ENCODE measurements at regions not wholly inside any gene's neighbourhood (a gene's known extent, or its start where the extent isn't known, plus 50 kb on each side); places are given as distances from the start of the nearest gene placed in this dataset.

DNA sequence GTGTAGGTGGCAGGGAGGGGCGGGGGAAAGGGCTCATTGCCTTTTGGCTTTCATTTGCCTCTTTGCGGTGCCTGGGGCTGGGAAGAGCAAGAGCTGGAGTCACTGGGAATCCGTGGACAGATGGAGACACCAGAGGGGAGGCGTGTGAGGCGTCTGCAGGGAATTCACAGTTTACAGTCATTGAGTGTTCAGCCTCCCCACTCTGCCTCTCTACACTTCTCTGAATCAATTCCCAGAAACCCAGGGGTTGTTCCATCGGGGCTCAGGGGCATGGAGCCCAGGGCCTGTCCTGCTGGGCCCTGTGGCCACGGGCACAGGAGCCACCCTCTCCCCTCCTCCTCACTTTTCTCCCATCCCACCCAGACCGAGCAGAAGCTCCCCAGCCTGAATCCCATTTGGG, 160.5 kb upstream of the NAV2 start:
- Mint-ChIP-seq H3K36me3 (peaks cover 2% of the 10 kb centered on the region), H3K9me3 (peaks cover 0 to 1% (median 0%) of the 10 kb centered on the region in 3 donors), H3K4me1 (peaks cover 0 to 5% (median 0%) of the 10 kb centered on the region in 3 donors), H3K27ac (no peak overlapping the region), H3K4me3 (no peak overlapping the region), H3K27me3 (no peaks in the 10 kb centered on the region)

DNA sequence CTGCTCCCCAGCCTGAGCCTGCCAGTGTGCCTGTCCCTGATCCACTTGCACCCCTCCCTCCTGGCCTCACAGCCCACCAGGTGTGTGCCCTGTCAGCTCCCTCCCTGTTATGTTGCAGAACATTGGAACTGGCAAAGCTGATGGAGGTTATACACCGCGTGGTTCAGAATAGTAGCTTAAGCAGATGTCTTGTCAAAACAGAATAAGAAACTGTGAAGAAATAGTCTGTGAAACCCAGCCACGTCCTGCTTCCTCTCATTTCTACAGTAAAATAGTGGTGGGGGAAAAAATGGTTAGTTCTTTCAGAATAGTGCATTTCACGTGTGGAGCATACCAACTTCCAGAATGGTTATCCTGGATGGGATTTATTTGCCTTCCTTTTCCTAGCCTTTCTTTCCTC, 161.2 kb upstream of the NAV2 start:
- H3K4me3 Mint-ChIP-seq, result no peak overlapping the region
- peaks cover 2% of the 10 kb centered on the region for H3K36me3 Mint-ChIP-seq
- peaks cover 0 to 5% (median 0%) of the 10 kb centered on the region in 3 donors for H3K4me1 Mint-ChIP-seq
- H3K27ac Mint-ChIP-seq, result no peak overlapping the region
- peaks cover 3% of the 10 kb centered on the region for H3K27me3 Mint-ChIP-seq
- H3K9me3 Mint-ChIP-seq, result peaks cover 0 to 1% (median 0%) of the 10 kb centered on the region in 3 donors

DNA sequence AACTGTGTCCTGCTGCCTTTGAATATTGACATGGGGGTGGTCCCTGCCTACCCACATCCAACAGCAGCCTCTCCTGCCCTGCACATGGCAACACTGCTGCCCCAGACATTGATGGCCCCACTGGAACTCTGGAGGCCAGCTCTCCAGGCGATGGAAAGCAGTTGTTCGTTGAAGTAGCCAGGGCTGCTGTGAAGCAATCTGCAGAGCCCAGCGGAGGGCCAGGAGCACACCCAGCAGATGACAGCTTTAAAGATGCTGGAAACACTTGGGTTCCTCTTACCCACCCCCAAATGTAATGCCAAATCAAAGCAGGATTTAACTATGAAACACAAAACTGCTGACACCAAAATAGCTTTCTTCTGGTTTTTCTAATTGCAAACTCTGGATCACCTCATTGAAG, 165.6 kb upstream of the NAV2 start:
- Mint-ChIP-seq H3K36me3 (peaks cover 2% of the 10 kb centered on the region), H3K9me3 (peaks cover 0 to 1% (median 0%) of the 10 kb centered on the region in 3 donors), H3K27me3 (peaks cover 3% of the 10 kb centered on the region), H3K4me1 (peaks cover 0 to 6% (median 5%) of the 10 kb centered on the region in 3 donors), H3K4me3 (no peak overlapping the region), H3K27ac (no peak overlapping the region)

DNA sequence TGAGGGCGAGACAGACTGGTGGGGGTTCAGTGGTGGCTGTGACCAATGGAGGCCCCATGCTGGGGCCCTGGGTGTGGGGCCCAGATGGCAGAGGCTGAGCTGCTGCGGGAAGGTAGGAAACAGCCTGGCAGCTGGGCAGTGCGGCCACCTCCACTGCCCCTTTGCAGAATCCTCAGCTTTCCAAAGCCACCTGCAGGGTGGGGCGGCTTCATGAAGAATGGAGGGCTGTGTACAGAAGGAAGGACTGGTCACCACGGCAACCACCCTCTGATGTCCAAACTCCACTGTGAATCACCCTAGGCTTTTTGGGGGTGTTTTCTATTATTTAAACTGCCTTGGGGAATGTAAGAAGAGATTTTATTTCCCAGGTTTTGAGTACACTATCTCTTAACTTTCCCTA, 166.3 kb upstream of the NAV2 start:
- H3K36me3 Mint-ChIP-seq, result no peaks in the 10 kb centered on the region
- no peak overlapping the region for H3K4me3 Mint-ChIP-seq
- H3K9me3 Mint-ChIP-seq, result peaks cover 0 to 1% (median 0%) of the 10 kb centered on the region in 3 donors
- peaks cover 0 to 5% (median 2%) of the 10 kb centered on the region in 3 donors for H3K4me1 Mint-ChIP-seq
- H3K27ac Mint-ChIP-seq, result no peak overlapping the region
- peaks cover 3% of the 10 kb centered on the region for H3K27me3 Mint-ChIP-seq

DNA sequence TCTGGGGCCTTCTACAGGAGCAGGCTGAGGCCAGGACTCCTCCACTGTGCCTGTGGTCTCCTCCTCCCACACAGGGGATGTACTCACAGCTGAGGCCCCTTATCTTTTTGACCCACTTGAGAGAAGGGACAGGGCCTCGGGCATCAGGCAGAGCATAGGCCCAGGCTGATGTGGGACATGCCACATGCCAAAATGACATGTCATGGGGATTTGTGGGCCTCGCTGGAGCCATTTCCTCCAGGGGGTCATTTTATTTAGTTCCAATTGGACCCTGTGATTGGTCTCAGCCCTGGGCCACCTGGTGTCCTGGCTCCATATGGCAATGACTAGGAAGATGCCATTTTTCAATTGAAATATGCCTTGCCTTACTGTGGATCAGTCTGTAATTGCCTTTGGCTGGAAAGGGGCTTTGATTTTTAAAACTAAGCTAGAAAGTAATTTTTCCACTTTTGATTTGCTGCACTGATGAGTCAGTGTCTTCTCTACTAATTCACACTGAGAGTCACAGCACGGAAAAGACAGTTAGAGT, 171.1 kb upstream of the NAV2 start:
- no peak overlapping the region for H3K27ac Mint-ChIP-seq
- H3K27me3 Mint-ChIP-seq, result peaks cover 7% of the 10 kb centered on the region
- H3K9me3 Mint-ChIP-seq, result peaks cover 0 to 2% (median 0%) of the 10 kb centered on the region in 3 donors
- H3K4me1 Mint-ChIP-seq, result peaks cover 0 to 5% (median 2%) of the 10 kb centered on the region in 3 donors
- H3K36me3 Mint-ChIP-seq, result no peaks in the 10 kb centered on the region
- H3K4me3 Mint-ChIP-seq, result no peak overlapping the region

DNA sequence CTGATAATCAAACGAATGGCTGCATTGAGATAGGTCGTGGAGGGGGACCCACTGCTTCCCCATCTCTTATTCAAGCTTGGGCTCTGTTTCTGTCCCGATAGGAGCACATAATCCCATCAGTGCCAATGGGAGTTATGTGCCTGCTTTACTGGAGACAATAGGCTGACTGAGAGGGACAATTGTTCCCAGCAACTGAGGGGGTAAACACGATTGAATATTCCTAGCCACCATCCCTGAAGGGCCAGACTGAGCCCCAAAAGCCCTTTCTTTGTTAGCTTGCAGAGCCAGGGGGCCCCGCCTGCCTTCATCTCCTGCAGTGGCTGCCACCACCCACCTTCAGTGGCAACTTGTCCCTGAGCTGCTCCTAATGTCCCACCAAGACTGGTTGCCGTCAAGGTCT, 172.8 kb upstream of the NAV2 start:
- H3K4me1 Mint-ChIP-seq, result peaks cover 0 to 5% (median 2%) of the 10 kb centered on the region in 3 donors
- no peak overlapping the region for H3K27ac Mint-ChIP-seq
- no peak overlapping the region for H3K4me3 Mint-ChIP-seq
- peaks cover 0 to 4% (median 0%) of the 10 kb centered on the region in 3 donors for H3K9me3 Mint-ChIP-seq
- no peaks in the 10 kb centered on the region for H3K36me3 Mint-ChIP-seq
- peaks cover 10% of the 10 kb centered on the region for H3K27me3 Mint-ChIP-seq

DNA sequence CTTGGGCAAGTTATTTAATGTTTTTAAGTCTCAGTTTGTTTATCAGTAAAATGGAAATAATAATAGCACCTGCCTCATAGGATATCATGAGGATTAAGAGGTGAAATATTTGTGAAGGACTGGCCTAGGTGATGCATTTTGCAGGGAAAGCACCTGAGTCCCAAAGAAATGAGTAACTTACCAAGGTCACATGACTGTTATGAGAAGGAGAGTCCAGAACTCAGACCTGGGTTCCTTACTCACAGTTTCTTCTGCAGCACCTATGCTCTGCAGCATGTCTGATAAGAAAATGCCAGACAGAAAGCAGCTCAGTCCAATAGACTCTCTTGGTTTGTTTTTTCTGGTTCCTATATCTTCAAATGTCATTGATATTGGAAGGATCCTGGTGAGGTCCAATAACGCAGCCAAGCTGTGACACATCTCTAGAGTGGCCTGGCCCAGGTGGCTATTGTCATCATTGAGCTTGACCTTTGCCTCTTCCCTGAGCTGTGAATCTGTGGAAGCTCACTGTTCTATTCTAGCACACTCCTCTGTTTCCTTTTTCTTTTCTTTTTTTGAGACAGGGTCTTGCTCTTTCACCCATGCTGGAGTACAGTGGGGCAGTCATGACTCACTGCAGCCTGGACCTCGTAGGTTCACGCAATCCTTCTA, 174.7 kb upstream of the NAV2 start:
- Mint-ChIP-seq H3K27ac (peak overlapping the region in 1 of 3 donors; percentile 59), H3K27me3 (peaks cover 13% of the 10 kb centered on the region), H3K4me1 (peaks cover 0 to 2% (median 0%) of the 10 kb centered on the region in 3 donors), H3K9me3 (peaks cover 0 to 6% (median 0%) of the 10 kb centered on the region in 3 donors), H3K36me3 (no peaks in the 10 kb centered on the region), H3K4me3 (no peak overlapping the region)

DNA sequence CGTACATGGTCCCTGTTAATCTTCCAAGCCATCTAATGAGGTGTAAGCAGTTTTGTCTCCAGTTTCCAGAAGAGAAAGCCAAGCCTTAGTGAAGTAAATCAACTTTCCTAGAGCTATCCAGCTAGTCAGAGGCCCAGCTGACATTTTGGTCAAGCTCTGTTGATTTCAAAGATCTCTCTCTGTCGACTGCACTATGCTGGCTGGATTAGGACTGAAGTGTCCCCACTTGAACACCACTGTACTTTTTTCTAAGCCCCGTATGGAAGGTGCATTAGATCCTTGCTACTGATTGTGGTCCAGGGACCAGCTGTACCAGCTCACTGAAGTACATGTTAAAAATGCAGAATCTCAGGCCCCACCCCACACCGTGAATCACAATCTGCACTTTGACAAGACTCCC, 176.5 kb upstream of the NAV2 start:
- peaks cover 0 to 2% (median 0%) of the 10 kb centered on the region in 3 donors for H3K4me1 Mint-ChIP-seq
- no peak overlapping the region for H3K4me3 Mint-ChIP-seq
- peaks cover 12% of the 10 kb centered on the region for H3K27me3 Mint-ChIP-seq
- peaks cover 0 to 5% (median 0%) of the 10 kb centered on the region in 3 donors for H3K9me3 Mint-ChIP-seq
- no peaks in the 10 kb centered on the region for H3K36me3 Mint-ChIP-seq
- H3K27ac Mint-ChIP-seq, result no peak overlapping the region

DNA sequence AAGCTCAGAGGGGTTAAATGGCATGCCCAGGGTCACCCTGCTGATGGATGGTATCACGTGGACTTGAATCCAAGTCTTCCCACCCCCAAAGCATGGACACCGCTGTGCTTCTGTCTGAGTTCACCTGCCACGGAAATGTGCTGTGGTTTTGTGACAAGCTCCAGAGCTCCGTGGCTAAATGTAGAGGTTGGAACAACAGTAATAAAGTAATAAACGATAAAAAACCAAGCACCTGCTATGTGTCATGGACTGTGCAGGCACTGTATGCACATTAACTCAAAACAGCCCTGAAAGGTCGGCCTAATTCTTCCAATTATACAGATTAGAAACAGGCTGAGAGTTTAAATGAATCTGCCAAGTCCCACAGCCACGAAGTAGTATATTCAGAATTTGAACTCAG, 182.1 kb upstream of the NAV2 start:
- H3K9me3 Mint-ChIP-seq, result peaks cover 0 to 4% (median 2%) of the 10 kb centered on the region in 3 donors
- no peak overlapping the region for H3K27ac Mint-ChIP-seq
- H3K36me3 Mint-ChIP-seq, result no peaks in the 10 kb centered on the region
- no peak overlapping the region for H3K4me3 Mint-ChIP-seq
- peaks cover 0 to 5% (median 2%) of the 10 kb centered on the region in 3 donors for H3K4me1 Mint-ChIP-seq
- H3K27me3 Mint-ChIP-seq, result peaks cover 9% of the 10 kb centered on the region

DNA sequence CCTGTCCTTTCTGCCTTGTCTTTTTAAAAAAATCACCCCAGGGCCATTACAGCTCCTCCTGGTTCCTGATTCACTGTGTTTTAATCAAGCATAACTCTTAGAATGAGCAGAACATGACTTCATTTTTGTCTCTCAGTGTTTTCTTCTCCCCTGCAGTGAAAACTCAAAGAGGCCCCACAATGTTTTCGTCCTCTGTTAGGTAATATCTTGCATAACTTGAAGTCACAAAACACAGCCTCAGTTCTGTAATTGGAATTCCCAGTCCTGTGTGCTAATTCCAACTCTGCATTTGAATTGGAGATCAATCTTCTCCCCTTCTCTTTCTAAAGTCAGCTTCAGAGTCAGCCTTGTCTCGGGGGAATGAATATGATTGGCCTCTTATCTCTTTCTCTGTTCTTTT, 186.5 kb upstream of the NAV2 start:
- no peak overlapping the region for H3K27ac Mint-ChIP-seq
- H3K4me3 Mint-ChIP-seq, result no peak overlapping the region
- H3K4me1 Mint-ChIP-seq, result peaks cover 0 to 9% (median 2%) of the 10 kb centered on the region in 3 donors
- H3K36me3 Mint-ChIP-seq, result no peaks in the 10 kb centered on the region
- H3K27me3 Mint-ChIP-seq, result peaks cover 6% of the 10 kb centered on the region
- peaks cover 0 to 2% (median 0%) of the 10 kb centered on the region in 3 donors for H3K9me3 Mint-ChIP-seq

DNA sequence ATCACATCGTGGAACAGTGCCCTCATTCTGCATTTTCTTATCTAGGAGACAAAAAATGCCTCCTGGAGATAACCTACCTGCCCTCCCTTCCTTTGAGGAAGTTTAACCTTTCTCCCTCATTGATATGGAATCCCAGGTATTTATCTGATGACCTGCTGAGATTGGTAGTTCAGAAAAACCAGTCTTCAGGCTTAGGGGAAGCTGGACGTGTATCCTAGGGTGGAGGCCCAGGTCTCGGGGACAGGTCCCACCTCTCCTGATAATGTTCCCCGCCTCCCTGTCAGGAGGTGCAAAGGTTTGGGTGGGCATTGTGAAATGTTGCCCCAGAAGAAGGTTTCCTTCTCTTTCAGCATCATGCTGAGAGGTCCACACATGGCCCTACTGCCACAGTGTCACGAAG, 186.9 kb upstream of the NAV2 start:
- peaks cover 0 to 9% (median 2%) of the 10 kb centered on the region in 3 donors for H3K4me1 Mint-ChIP-seq
- H3K27me3 Mint-ChIP-seq, result peaks cover 6% of the 10 kb centered on the region
- H3K27ac Mint-ChIP-seq, result no peak overlapping the region
- H3K4me3 Mint-ChIP-seq, result no peak overlapping the region
- no peaks in the 10 kb centered on the region for H3K36me3 Mint-ChIP-seq
- H3K9me3 Mint-ChIP-seq, result peaks cover 0 to 2% (median 0%) of the 10 kb centered on the region in 3 donors

DNA sequence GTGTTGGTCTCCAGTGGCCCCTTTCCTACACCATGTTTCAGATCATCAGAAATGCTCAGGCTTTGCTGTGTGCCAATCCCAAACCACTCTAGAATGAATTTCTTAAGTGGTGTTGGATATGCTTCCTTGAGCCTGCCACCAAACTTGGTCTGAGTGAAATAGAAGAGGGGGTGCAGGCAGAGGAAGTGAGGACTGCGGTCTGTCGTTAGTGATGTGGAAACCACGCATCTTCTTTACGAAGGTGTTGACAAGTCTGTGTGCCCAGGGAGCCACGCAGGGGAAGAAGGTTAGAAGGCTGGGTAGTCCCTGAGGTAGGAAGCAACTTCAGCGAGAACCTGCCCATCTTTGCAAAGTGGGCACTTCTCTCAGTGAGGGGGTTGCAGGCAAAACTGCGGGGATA, 187.4 kb upstream of the NAV2 start:
- Mint-ChIP-seq H3K4me1 (peaks cover 0 to 9% (median 2%) of the 10 kb centered on the region in 3 donors), H3K27ac (no peak overlapping the region), H3K27me3 (peaks cover 6% of the 10 kb centered on the region), H3K9me3 (peaks cover 0 to 2% (median 0%) of the 10 kb centered on the region in 3 donors), H3K4me3 (peak overlapping the region in 1 of 4 donors; percentile 56), H3K36me3 (no peaks in the 10 kb centered on the region)

DNA sequence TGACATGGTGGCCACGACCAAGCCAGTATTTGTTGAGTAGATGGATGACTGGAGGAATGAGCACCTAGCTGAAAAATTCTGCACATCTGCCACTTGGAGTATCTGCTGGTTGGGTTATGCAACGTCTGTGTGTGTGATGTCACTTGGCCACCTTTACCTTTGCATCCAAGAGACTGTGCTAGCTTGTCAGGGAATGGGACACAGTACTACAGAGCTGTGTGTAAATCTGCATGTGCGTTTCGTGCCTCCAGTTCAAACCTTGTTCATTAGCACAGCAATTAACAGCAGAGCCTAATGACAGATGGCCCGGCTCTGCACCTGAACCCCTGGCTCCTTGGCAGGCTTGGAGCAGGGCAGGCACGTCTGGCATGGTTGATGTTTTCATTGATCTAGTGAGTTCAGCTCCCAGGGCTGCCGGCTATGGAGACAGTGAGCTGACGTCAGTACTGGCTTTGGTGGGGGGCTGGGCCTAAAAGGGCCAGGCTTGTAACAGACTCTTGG, 188.4 kb upstream of the NAV2 start:
- peak overlapping the region in 1 of 3 donors; percentile 3 for H3K27ac Mint-ChIP-seq
- peaks cover 6% of the 10 kb centered on the region for H3K27me3 Mint-ChIP-seq
- peaks cover 0 to 2% (median 0%) of the 10 kb centered on the region in 3 donors for H3K9me3 Mint-ChIP-seq
- no peak overlapping the region for H3K4me3 Mint-ChIP-seq
- no peaks in the 10 kb centered on the region for H3K36me3 Mint-ChIP-seq
- peaks cover 0 to 9% (median 0%) of the 10 kb centered on the region in 3 donors for H3K4me1 Mint-ChIP-seq

DNA sequence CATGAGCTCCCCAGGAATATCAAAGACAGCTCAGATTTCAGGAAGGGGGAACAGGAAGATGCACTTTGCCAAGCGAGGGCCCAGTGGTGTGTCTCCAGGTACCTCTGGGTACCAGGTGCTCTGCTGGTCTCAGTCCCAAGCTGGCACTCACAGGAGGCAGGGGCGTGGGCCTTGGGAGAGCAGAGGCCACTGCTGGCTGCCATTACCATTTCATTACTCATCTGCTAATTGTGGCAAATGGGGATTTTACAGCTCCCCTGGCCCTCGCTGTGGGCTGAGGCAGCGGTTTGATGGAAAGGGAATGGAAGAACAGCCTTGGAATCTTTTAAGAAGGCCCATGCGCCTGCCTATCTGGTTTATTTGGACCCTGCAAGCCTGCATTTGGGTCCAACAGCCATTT, 192.0 kb upstream of the NAV2 start:
- Mint-ChIP-seq H3K36me3 (no peaks in the 10 kb centered on the region), H3K4me3 (no peak overlapping the region), H3K4me1 (peaks cover 0 to 9% (median 0%) of the 10 kb centered on the region in 3 donors), H3K9me3 (no peaks in the 10 kb centered on the region), H3K27ac (no peak overlapping the region), H3K27me3 (peaks cover 1% of the 10 kb centered on the region)

DNA sequence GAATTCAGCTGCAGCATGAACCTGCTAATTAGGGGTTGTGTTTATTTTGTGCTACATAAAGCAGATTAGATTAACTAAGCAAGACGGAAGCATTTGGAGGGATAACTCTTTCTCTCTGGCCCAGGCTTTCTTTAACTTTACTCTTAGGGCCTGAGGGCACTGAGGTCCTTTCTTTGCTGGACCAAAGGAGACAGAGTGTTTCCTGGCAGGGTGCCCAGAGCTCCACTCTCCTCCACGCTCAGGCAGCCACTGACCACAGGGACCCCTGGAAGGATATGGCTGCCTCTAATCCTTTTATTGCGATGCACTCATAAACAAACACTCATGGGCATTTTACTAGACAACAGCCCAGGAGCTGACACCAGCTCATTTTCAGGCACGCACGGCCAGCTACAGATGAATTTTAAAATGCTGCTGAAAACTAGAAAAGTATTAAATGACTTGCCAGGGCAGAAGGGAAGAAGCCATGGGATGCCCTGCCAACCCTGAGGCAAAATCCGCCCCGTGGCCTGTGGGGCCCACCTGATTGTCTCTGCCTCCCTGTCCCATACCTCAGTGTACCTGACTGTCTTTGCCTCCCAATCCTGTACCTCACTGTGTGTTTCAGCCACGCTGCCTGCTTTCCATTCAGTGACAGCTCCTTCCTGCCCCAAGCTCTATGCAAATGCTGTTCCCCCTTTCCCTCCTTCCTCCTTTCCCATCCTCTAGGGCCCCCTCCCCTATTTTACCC, 192.6 kb upstream of the NAV2 start:
- Mint-ChIP-seq H3K4me1 (peaks cover 0 to 7% (median 0%) of the 10 kb centered on the region in 3 donors), H3K36me3 (no peaks in the 10 kb centered on the region), H3K27ac (no peak overlapping the region), H3K27me3 (peaks cover 1% of the 10 kb centered on the region), H3K4me3 (no peak overlapping the region), H3K9me3 (no peaks in the 10 kb centered on the region)
